ENCODE measurements at regions not wholly inside any gene's neighbourhood (a gene's known extent, or its start where the extent isn't known, plus 50 kb on each side); places are given as distances from the start of the nearest gene placed in this dataset.

DNA sequence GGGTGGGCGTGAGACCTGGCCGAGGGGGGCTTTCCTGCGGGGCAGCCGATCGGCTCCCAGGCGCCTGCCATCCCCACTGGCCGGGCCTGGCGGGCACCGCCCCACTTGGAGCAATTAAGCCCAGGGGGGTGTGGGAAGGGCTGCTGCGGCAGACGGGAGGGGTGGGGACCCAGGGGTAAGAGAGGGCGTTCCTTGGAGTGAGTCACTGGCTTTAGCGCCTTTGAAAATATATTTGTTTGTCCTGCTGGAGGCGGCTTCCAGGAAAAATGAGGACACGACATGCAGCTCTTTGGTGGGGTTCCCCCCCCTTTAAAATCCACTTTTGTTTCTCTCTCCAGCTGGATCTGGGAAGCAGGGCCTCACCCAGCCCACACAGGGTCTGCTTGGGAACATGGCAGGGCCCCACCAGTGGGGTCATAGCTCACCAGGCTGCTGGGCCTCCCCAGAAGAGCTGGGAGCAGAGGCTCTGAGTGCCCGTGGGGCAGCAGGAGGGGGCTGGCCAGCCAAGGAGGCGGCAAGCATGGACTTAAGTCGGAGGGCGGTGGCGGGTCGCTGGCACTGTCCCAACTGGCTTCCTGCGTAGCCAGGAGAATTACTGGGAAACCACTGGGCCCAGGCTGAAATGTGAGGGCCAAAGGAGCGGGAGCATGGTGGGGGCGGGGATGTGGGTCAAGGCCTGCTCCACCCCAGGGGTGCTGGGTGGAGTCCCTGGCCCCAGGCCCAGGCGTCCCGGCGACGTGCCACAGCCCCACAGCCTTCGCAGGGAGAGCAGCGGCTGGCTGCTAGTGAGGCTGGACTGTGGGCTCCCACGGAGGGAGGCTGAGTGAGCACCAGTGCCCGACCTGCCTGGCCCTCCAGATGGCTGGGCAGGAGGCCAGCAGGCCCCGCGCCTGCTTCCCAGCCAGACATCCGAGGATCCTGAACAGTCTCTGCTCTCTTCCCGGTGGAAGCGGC, 128.0 kb downstream of the RFLNA start:
- TF ChIP-seq, protein P1, sequence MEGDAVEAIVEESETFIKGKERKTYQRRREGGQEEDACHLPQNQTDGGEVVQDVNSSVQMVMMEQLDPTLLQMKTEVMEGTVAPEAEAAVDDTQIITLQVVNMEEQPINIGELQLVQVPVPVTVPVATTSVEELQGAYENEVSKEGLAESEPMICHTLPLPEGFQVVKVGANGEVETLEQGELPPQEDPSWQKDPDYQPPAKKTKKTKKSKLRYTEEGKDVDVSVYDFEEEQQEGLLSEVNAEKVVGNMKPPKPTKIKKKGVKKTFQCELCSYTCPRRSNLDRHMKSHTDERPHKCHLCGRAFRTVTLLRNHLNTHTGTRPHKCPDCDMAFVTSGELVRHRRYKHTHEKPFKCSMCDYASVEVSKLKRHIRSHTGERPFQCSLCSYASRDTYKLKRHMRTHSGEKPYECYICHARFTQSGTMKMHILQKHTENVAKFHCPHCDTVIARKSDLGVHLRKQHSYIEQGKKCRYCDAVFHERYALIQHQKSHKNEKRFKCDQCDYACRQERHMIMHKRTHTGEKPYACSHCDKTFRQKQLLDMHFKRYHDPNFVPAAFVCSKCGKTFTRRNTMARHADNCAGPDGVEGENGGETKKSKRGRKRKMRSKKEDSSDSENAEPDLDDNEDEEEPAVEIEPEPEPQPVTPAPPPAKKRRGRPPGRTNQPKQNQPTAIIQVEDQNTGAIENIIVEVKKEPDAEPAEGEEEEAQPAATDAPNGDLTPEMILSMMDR (IDR thresholded peaks at IDR 0.05; ENCODE audit: low read depth, low read length): no peak
- peak overlapping the region in 1 of 2 donors; percentile 44 for H3K4me3 ChIP-seq (replicated peaks in 1 of 2; ENCODE audit: low read depth in 2 of 2, low read length in 2 of 2)
- peak; percentile 93 to 99 for DNase-seq (ENCODE audit: low read depth in 2 of 2)

- H3K4me3 ChIP-seq (replicated peaks in 1 of 2; ENCODE audit: low read depth in 2 of 2, low read length in 2 of 2): peak overlapping the region in 1 of 2 donors; percentile 44
- TF ChIP-seq, protein P1 (IDR thresholded peaks at IDR 0.05; ENCODE audit: low read depth, low read length): no peak
- DNase-seq (ENCODE audit: low read depth in 2 of 2): peak in 1 of 2 donors; percentile 17
These were observed 127.3 kb downstream of the RFLNA start for GRCh38 chr12:124422142-124422569.

GRCh38 chr12:124420996-124421674, 126.2 kb downstream of the RFLNA start:
- TF ChIP-seq, protein P1 (IDR thresholded peaks at IDR 0.05; ENCODE audit: low read depth, low read length): no peak
- DNase-seq (ENCODE audit: low read depth in 2 of 2): no peak
- H3K4me3 ChIP-seq (replicated peaks in 1 of 2; ENCODE audit: low read depth in 2 of 2, low read length in 2 of 2): no peak overlapping the region

GRCh38 chr12:124420041-124420995, 125.4 kb downstream of the RFLNA start:
- no peak for DNase-seq (ENCODE audit: low read depth in 2 of 2)
- no peak overlapping the region for H3K4me3 ChIP-seq (replicated peaks in 1 of 2; ENCODE audit: low read depth in 2 of 2, low read length in 2 of 2)
- TF ChIP-seq, protein P1 (IDR thresholded peaks at IDR 0.05; ENCODE audit: low read depth, low read length): no peak

DNA sequence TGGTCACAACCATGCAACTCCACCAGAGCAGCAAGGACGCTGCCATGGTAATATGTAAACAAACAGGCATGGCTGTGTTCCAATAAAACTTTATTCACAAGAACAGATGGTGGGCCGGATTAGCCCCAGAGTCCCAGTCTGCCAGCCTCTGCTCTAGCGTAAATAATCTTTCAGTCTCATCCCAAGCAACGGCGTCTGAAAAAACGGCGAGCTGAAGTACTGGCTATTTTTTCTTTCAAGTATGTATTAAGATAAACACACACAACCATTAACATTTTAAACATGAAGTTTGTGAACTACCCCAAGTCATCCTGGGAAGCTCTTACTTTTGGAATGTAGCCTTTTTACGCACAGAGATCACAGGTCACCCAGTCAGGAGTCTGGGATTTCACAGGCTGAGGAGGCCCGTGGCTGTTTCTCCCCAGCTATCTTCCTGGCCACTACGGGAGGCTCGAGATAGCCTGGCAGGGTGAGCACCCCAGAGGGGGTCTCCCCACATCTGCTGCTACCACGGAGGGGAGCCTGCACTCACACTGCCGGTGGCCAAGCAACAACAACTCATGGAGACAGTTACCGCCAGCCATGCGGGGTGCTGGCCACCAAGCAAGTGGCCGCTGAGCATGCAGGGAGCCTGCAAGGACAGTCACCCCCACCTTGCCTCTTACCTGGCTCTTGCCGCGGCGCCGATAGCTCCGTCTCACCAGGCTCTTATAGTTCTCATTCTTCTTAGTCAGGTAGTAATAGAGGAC, 124.6 kb downstream of the RFLNA start:
- no peak for DNase-seq (ENCODE audit: low read depth in 2 of 2)
- TF ChIP-seq, protein P1 (IDR thresholded peaks at IDR 0.05; ENCODE audit: low read depth, low read length): no peak
- H3K4me3 ChIP-seq (replicated peaks in 1 of 2; ENCODE audit: low read depth in 2 of 2, low read length in 2 of 2): no peak overlapping the region
